GM19397 (cell line): ENCODE measurements at regions not wholly inside any gene's neighbourhood (a gene's known extent, or its start where the extent isn't known, plus 50 kb on each side); places are given as distances from the start of the nearest gene placed in this dataset.
"Not testable (repeated sequence)": the region's sequence is repeated elsewhere in the genome, so short reads cannot be mapped to it uniquely, and the experiment has no call there.

Experiments used
- ATAC-seq: cut with Tn5 transposase; IDR thresholded peaks from one replicate; pipeline ENCODE4 v1.9.1; 2021; ENCODE audit warnings: mild to moderate bottlenecking, moderate library complexity; ENCODE audit not compliant: unreplicated experiment

DNA sequence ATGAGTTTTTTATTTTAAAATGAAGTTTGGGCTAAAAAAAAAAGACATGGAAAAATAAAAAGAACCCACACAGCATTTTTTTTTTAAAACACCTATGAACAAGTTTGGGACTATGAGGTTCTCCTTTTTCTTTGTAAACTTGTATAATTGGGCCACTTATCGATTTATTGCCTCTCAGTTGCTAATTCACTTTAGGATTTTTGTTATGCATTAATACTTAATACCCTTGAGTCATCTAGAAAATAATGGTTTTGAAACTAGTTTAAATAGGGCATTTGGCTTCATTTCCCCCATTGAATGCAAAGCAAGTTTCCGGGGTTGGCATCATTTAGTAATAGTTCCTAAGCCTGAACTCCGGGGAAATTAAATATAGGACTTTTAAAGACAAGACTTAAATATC is 312.8 kb upstream of the RGS6 start:
- no peak for ATAC-seq

DNA sequence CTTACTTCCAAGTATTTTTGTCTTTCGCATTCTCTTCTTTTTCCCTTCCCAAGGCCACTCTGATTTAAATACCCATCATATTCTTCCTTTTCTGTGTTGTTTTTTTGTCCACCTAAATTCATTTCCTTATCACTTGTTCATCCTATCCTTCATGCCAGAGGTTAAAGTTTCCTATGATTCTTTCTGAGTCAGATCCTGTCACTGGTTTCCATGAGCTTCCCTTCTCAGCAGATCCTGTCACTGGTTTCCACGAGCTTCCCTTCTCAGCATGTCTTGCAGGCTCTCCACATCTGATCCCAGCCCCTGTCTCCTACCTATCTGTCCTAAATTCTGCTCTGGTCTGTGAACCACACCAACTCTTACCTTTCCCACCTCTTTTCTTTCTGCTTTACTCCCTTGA is 311.8 kb upstream of the RGS6 start:
- no peak for ATAC-seq

DNA sequence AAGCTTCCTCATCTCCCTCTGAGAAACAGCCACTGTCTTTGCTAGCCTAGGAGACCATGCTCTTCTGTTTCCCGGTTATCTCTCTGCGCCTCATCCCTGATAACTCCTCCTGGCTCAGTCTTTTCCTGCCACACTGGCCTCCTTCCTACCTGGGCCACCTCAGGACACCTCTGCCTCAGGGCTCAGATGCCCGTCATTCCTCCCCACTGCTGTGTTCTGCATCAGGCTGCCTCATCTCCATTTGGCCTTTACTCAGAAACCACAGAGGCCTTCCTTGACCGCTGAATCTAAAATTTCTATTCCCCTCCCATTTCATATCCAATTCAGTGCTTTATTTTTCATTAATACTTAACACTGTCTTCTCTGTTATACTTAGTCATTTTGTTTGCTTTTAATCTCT is 311.0 kb upstream of the RGS6 start:
- ATAC-seq: no peak

DNA sequence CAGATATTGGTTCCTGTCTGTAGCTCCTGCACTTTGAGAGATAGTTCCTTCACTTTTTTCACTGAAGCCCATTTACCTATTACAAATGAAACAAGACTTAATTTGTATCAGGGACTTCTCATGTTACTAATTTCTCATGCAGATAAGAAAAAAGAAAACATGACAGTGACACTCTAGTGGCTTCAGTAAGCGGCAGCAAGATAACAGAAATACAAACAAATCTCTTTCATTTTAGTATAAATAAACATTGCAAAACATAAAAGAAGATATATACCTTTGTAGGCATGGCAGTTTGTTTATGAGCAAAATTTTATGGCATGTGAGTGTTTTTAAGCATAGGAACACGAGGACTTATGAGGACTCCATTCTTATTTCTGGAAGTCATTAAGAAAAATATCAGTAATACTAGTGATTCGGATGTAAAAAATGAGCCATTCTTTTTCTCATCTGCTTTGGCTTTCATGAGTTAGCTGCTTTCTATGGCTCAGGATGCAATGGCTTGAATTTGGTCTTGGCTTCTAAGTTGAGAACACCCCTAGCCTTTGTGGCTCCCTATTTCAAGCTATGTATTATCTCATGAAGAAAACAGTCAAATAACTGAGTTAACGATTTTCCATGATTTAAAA is 310.1 kb upstream of the RGS6 start:
- ATAC-seq: no peak

DNA sequence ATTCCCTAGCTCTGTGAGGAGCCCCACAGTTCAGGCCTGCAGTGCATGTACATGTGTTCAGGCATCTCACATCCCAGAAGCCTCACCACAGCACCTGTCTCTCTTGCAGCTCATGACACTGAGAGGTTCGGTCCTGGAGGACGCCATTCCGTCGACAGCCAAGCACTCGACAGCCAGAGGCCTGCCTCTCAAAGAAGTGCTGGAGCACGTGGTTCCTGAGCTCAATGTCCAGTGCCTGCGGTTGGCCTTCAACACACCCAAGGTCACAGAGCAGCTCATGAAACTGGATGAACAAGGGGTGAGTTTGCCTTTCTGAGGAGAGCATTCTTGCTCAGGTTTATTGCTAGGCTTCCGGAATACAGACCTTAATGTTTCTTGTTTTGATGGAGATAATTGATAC is 308.3 kb upstream of the RGS6 start:
- ATAC-seq: no peak

DNA sequence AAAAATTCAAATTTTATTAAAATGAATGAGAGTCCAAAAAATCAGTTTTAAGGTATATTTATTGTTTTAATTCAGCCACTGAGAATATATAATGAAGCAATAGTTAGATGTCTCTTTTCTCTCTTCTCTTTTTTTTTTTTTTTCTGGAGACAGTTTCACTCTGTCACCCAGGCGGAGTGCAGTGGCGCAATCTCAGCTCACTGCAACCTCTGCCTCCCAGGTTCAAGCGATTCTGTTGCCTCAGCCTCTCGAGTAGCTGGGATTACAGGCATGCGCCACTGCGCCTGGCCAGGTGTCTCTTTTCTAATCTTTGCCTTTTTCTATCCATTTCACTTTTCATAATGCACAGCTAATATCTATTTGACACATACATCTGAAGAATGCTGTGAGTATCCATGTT is 307.1 kb upstream of the RGS6 start:
- no peak for ATAC-seq

DNA sequence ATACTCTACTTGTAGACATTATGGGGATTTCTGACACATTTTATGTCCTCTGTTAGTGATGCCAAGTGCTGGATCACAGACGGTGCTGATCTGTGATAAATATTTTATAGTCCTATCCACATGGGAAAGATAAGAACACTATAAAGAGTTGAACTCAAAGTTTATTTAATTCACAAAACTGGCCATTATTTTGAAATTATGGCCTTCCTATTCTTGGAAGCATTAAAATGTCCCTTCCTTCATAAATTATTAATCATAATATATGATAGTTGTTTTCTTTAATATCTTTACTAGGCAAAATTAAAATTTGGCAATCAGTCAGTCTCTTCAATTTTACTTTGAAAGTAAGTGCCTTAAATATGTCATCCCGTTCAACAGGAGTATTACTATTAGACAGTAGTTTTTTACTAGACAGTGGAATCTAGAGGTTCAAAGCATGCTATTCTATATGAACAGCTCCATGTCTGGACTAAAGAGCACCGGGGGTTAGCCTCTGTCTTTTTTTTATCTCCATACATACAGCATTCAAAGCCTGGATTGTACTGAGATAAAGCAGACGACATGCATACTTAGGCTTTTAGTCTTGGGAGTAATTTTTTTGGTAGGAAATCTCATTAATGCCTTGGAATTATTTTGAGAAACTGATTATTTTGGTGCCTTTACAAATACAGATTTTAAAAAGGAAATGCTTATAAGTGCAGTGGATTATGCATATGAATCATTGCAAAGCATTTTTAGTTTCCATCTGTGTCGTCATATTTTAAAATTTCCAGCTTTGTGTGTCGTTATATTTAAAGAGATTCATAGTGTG is 306.1 kb upstream of the RGS6 start:
- ATAC-seq: no peak

DNA sequence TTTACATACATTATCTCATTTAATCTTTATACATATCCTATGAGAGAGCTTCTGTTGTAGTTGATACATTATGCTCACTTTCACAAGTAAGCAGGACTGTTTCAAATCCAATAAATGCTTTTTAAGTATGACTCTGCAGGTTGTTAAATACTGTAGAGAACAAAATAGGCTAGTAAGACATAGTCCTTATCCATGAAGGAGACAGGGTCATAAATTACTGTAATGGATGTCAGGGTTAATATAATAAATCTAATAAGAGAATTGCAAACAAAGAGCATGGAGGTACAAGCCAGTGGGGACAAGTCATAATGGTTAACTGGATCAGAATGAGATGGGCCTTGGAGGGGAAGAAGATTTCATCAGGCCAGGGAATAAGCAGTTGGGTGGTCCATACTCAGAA is 303.8 kb upstream of the RGS6 start:
- ATAC-seq: no peak

DNA sequence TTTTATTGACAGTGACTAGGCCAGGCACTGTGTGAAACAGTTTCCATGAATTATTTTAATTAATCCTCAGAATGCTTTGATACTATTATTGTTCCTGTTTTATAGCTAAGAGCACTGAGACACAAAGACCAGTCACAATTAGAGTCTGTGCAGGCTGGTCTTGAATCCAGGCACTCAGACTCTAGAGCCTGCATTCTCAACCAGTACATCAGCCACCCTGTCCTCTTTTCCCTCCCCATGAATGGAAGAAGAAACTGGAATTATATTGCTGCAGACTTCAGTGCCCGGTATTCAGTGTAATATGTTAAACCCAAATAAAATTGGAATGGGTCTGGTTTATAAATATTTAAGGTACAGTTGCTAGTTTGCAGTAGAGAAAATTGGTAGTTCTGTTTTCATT is 303.0 kb upstream of the RGS6 start:
- no peak for ATAC-seq

DNA sequence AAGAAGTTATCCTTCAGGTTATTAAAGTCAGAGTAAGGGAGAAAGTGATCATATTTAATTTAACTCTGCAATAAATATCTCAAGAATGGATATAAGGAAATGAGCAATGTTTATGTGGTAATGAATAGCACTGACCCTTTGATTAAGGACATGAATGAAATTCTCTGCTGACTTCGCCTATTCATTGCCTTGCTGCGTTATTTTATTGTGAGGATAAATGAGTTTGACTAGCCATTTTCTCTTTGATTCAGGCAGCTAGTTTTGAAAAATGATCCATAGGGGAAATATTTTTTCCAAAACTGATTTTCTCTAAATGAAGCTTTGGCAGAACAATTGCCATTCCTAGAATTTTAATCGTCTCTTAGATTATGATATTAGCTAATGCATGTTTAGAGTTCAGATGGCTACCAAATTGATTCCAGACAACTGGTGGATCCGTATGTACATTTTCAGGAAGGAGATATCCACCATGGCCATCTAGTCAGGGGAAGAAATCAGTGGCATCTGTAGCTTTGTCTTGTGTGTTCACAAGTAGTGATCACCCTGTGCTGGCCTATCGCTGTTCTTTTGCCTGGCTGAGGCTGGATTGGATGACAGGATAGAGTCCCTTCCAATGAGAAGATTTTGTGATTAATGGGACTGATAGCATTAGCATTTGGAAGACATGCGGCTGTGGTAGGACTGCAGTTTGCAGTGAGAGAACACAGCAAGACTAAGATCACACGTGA is 302.3 kb upstream of the RGS6 start:
- ATAC-seq: no peak

DNA sequence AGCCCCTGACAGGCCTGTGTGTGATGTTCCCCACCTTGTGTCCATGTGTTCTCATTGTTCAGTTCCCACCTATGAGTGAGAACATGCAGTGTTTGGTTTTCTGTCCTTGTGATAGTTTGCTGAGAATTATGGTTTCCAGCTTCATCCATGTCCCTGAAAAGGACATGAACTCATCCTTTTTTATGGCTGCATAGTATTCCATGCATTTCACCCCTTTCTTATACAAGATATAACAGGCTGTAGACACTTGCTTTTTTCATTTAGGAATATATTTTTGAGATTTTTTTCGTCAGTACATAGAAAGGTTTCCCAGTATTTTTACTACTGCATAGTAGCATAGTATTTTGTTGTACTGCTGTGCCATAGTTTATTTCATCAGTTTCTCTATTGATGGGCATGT is 301.2 kb upstream of the RGS6 start:
- not testable (repeated sequence) for ATAC-seq

DNA sequence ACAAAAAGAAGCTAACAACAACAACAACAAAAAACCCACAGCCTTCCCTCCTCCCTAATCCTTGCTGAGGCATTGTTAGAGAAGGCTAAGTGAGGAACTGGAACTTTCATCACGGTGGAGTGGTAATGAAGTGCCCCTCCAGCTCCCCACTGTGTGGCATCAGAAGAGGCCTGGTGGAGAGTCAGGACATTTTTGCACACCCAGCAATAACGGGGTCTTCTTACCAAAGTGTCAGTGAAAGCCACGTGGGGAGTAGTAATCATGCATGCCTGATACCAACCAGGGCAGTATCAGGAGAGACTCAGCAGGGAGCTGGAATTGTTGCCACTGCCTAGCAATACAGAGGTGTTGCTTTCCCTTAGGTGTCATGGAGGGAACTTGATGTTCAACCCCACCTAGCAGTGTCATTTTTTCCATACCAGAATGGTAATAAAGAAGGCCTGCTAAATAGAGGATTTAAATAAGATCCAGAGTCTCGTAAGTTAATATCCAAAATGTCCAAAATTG is 299.7 kb upstream of the RGS6 start:
- ATAC-seq: no peak

DNA sequence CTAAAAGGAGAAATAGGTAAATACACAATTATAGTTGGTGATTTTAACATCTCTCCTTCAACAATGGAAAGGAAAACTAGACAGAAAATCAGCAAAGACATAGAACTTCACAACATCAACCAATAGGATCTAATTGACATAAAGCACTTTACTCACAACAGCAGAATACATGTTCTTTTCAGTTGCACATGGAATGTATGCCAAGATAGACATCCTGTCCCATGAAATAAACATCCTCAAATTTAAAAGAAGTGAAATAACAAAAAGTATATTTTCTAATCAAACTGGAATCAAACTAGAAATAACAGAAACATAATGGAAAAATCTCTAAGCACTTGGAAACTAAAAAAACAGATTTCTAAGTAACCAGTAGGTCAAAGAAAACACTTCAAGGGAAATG is 296.2 kb upstream of the RGS6 start:
- ATAC-seq: no peak

DNA sequence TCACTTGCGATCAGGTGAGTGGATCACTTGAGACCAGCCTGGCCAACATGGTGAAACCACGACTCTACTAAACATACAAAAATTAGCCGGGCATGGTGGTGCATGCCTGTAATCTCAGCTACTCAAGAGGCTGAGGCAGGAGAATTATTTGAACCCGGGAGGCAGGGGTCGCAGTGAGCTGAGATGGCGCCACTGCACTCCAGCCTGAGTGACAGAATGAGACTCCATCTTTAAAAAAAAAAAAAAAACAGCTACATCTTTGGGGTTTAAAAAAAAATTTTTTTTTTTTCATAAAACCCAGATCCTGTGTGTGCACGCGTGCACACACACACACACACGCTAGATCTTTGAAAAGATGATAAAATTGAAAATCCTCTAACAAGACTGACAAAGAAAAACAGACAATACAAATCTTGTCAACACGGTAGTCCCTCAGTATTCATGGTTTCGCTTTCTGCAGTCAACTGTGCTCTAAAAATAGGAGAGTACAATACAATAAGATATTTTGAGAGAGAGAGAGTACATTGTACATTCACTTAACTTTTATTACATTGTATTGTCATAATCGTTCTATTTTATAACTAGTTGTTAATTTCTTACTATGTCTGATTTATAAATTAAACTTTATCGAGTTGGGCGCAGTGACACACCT is 295.3 kb upstream of the RGS6 start:
- no peak for ATAC-seq

DNA sequence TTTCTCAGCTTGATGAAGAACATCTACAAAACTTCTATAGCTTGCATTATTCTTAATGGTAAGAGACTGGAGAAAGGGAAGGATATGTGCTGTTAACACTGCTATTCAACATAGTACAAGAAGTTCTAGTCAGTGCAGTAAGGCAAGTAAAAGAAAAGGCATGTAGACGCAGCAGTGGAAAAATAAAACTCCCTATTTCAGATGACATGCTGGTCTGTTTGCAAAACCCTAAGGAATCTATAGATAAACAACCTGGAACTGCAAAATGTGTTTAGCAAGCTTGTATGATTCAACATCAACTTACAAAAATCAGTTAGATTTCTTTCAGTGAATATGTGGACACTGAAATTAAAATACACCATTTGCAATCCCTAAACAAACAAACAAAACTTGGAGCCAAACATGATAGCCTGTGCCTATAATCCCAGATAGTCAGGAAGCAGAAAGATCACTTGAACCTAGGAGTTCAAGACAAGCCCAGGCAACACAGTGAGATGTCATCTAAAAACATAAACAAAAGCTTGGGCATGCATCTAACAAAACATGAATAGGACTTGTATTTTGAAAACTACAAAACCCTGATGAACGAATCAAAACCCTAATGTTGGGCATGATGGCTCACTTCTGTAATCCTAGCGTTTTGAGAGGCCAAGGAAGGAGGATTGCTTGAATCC is 293.6 kb upstream of the RGS6 start:
- no peak for ATAC-seq

DNA sequence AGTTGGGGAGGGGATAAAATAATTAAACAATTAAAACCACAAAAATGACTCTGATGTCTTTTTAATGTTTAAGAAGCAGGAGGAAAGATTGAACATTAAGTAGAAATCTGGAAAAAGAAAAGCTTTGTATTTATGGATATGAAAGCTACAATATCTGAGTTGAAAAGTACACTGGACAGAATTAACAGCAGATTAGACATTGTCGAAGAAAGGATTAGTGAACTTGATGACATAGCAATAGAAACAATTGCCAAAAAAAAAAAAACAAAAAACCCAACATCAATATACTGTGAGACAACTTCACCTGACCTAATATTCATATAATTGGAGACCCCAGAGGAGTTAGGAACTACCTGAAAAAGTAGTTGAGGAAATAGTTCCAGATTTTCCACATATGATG is 289.5 kb upstream of the RGS6 start:
- ATAC-seq: no peak

DNA sequence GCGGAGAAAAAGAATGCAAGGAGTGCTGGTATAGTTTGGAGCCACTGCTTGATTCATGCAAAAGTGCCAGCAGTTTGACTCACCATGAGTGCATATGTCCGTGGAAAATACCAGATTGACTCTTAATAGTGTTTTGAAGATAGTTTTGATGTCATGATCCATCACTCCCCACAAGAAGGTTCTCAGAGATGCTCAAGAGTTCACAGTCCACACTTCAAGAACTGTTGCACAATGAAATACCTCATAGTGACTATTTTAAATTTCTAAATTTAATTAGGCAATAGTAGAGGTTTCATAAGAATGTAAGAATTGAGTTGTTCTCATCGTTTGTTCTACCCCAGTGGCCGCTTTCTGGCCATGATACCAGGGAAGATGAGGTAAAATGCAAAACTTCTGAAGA is 286.6 kb upstream of the RGS6 start:
- ATAC-seq: no peak

DNA sequence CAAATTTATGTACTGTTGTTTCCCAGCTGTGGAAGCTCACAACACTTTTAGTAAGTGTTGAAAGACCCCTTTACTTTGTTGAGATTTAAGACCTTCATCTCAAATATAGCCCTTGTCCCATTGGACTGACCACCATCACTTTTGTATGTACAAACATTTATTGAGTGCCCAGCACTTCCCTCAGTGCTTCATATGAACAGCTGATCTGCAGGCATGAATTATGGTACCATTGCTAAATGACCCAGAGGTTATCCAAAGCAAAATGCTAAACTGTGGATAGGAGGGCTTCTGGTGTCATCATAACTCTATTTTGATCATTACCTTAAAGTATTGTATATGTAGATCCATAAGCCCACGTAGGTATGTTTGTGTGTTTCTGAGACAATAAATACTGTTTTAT is 285.7 kb upstream of the RGS6 start:
- ATAC-seq: no peak

DNA sequence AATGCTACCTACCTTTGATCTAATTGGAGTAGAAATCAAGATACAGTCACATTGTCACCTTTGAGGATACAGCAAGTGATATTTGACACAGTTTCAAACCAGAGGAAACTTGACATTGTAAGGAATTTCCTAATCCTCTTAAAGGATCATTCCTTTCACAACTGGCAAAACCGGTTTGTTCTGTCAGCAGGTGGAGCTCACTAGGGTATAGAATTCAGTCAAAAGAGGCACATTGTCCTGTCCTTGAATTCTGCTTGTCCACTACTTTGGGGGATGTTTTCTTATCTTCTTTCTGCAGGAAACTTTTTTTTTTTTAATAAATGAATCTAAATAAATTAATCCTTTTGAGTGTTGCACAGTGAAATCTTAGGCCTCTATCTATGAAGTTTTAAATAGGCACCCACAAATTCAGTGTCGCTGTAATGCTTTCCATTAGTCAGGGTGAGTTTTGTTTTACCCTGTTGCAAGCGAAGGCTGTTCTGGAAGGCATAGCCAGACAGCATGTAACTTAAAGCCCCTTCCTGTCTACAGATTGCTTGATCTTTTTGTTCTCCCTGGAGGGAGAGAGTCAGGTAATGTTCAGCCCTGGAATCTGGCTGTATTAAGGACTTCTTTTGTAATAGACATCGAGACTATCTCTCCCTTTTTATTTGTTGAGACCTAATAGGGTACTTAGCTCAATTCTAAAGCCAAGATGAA is 285.0 kb upstream of the RGS6 start:
- ATAC-seq: no peak

DNA sequence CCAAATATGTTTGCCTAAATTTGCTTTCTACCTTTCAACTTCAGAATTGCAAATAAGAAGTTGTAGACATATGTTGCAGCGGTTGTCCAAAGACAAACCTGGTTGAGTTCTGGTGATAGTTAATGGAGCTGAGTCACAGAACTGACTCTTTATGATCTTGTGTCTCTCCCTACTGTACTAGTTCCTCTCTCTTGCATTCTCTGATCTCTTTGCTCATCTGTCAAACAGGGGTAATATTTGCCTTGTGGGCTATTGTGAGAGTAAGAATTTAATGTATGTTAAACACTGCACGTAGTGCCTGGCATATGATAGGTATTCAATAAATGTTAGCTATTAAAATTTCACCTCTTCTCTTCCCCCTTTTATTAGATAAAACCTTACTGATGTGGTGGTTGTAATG is 283.5 kb upstream of the RGS6 start:
- no peak for ATAC-seq
